ENCODE measurements at regions not wholly inside any gene's neighbourhood (a gene's known extent, or its start where the extent isn't known, plus 50 kb on each side); places are given as distances from the start of the nearest gene placed in this dataset.

- TF ChIP-seq PATZ1 (CRISPR knock-in tag; IDR thresholded peaks at IDR 0.05; ENCODE audit: borderline replicate concordance) (no peak), ZNF8 (CRISPR knock-in tag; IDR thresholded peaks at IDR 0.05) (no peak), CSDC2 (CRISPR knock-in tag; IDR thresholded peaks at IDR 0.05) (no peak), ESRRG (CRISPR knock-in tag; IDR thresholded peaks at IDR 0.05) (no peak), TOX (CRISPR knock-in tag; IDR thresholded peaks at IDR 0.05; ENCODE audit: borderline replicate concordance) (no peak), ZFP3 (CRISPR knock-in tag; IDR thresholded peaks at IDR 0.05) (no peak), ZC3H10 (CRISPR knock-in tag; IDR thresholded peaks at IDR 0.05) (no peak), ARNTL (CRISPR knock-in tag; IDR thresholded peaks at IDR 0.05; ENCODE audit: borderline replicate concordance, low read depth) (no peak), ZNF565 (CRISPR knock-in tag; conservative IDR thresholded peaks at IDR 0.05; ENCODE audit: low read depth) (no peak), ZNF70 (CRISPR knock-in tag; IDR thresholded peaks at IDR 0.05) (no peak), PPARA (CRISPR knock-in tag; IDR thresholded peaks at IDR 0.05; ENCODE audit: borderline replicate concordance) (no peak), ZFP30 (CRISPR knock-in tag; IDR thresholded peaks at IDR 0.05) (no peak), POU6F1 (CRISPR knock-in tag; IDR thresholded peaks at IDR 0.05; ENCODE audit: borderline replicate concordance, low read depth) (no peak)
- no peak for ATAC-seq
Observed at GRCh38 chr3:104591776-104592175, 774.9 kb upstream of the ALCAM start.

- TF ChIP-seq GLIS3 (CRISPR knock-in tag; IDR thresholded peaks at IDR 0.05) (no peak), ZNF70 (CRISPR knock-in tag; IDR thresholded peaks at IDR 0.05) (no peak), OSR1 (CRISPR knock-in tag; IDR thresholded peaks at IDR 0.05) (no peak), PATZ1 (CRISPR knock-in tag; IDR thresholded peaks at IDR 0.05; ENCODE audit: borderline replicate concordance) (no peak), ZC3H10 (CRISPR knock-in tag; IDR thresholded peaks at IDR 0.05) (no peak), ZNF565 (CRISPR knock-in tag; conservative IDR thresholded peaks at IDR 0.05; ENCODE audit: low read depth) (no peak), PPARA (CRISPR knock-in tag; IDR thresholded peaks at IDR 0.05; ENCODE audit: borderline replicate concordance) (no peak), TOX (CRISPR knock-in tag; IDR thresholded peaks at IDR 0.05; ENCODE audit: borderline replicate concordance) (no peak), SNAI2 (CRISPR knock-in tag; IDR thresholded peaks at IDR 0.05) (no peak), CSDC2 (CRISPR knock-in tag; IDR thresholded peaks at IDR 0.05) (no peak)
- ATAC-seq, result no peak; the same call in 2 of the 3 replicates
Observed at GRCh38 chr3:104594491-104594890, 772.2 kb upstream of the ALCAM start.

GRCh38 chr3:104596054-104596453 lies 770.7 kb upstream of the ALCAM start:
- ATAC-seq, result no peak
- TF ChIP-seq POU6F1 (CRISPR knock-in tag; IDR thresholded peaks at IDR 0.05; ENCODE audit: borderline replicate concordance, low read depth), result no peak
- TF ChIP-seq CSRNP3 (CRISPR knock-in tag; IDR thresholded peaks at IDR 0.05), result no peak
- TF ChIP-seq GLIS3 (CRISPR knock-in tag; IDR thresholded peaks at IDR 0.05), result no peak
- TF ChIP-seq ARNTL (CRISPR knock-in tag; IDR thresholded peaks at IDR 0.05; ENCODE audit: borderline replicate concordance, low read depth), result no peak
- no peak for TF ChIP-seq BACH2 (CRISPR knock-in tag; IDR thresholded peaks at IDR 0.05; ENCODE audit: borderline replicate concordance)
- no peak for TF ChIP-seq ISL1 (CRISPR knock-in tag; IDR thresholded peaks at IDR 0.05)
- TF ChIP-seq ZNF8 (CRISPR knock-in tag; IDR thresholded peaks at IDR 0.05), result no peak
- no peak for TF ChIP-seq RARB (CRISPR knock-in tag; IDR thresholded peaks at IDR 0.05)
- TF ChIP-seq PPARA (CRISPR knock-in tag; IDR thresholded peaks at IDR 0.05; ENCODE audit: borderline replicate concordance), result no peak
- TF ChIP-seq TSHZ2 (CRISPR knock-in tag; IDR thresholded peaks at IDR 0.05), result no peak
- TF ChIP-seq CSDC2 (CRISPR knock-in tag; IDR thresholded peaks at IDR 0.05), result no peak
- no peak for TF ChIP-seq TCF4 (CRISPR knock-in tag; IDR thresholded peaks at IDR 0.05; ENCODE audit: borderline replicate concordance)
- TF ChIP-seq ZNF70 (CRISPR knock-in tag; IDR thresholded peaks at IDR 0.05), result no peak
- TF ChIP-seq PATZ1 (CRISPR knock-in tag; IDR thresholded peaks at IDR 0.05; ENCODE audit: borderline replicate concordance), result no peak
- no peak for TF ChIP-seq ZC3H10 (CRISPR knock-in tag; IDR thresholded peaks at IDR 0.05)
- TF ChIP-seq OSR1 (CRISPR knock-in tag; IDR thresholded peaks at IDR 0.05), result no peak
- no peak for TF ChIP-seq ZNF565 (CRISPR knock-in tag; conservative IDR thresholded peaks at IDR 0.05; ENCODE audit: low read depth)
- TF ChIP-seq ZFP3 (CRISPR knock-in tag; IDR thresholded peaks at IDR 0.05), result no peak
